Ishikawa (cell line): ENCODE measurements at regions not wholly inside any gene's neighbourhood (a gene's known extent, or its start where the extent isn't known, plus 50 kb on each side); places are given as distances from the start of the nearest gene placed in this dataset.

ENCODE experiments used
- CEBPB ChIP-seq: IDR thresholded peaks from 2 replicates; pipeline ENCODE4 v1.6.1; 2012
- CREB1 ChIP-seq: IDR thresholded peaks from 2 replicates; pipeline ENCODE4 v1.6.1; 2012; ENCODE audit warnings: low read depth
- EGR1 ChIP-seq: IDR thresholded peaks from 2 replicates; pipeline ENCODE4 v1.6.1; 2012
- EP300 ChIP-seq: IDR thresholded peaks from 2 replicates; pipeline ENCODE4 v1.6.1; 2012; ENCODE audit warnings: borderline replicate concordance
- FOXM1 ChIP-seq: IDR thresholded peaks from 2 replicates; pipeline ENCODE4 v1.6.1; 2012; ENCODE audit warnings: low read depth, borderline replicate concordance
- MAX ChIP-seq: IDR thresholded peaks from 2 replicates; pipeline ENCODE4 v1.6.1; 2012
- NFIC ChIP-seq: IDR thresholded peaks from 2 replicates; pipeline ENCODE4 v1.6.1; 2012
- RAD21 ChIP-seq: IDR thresholded peaks from 2 replicates; pipeline ENCODE4 v1.6.1; 2012; ENCODE audit warnings: low read depth
- REST ChIP-seq: IDR thresholded peaks from 2 replicates; pipeline ENCODE4 v1.6.1; 2012; ENCODE audit warnings: low read depth, mild to moderate bottlenecking
- TAF1 ChIP-seq: IDR thresholded peaks from 2 replicates; pipeline ENCODE4 v1.6.1; 2012; ENCODE audit warnings: low read depth, mild to moderate bottlenecking
- TCF12 ChIP-seq: IDR thresholded peaks from 2 replicates; pipeline ENCODE4 v1.6.1; 2012; ENCODE audit warnings: low read depth
- TEAD4 ChIP-seq: IDR thresholded peaks from 2 replicates; pipeline ENCODE4 v1.6.1; 2012
- USF1 ChIP-seq: IDR thresholded peaks from 2 replicates; pipeline ENCODE4 v1.6.1; 2012
- YY1 ChIP-seq: IDR thresholded peaks from 2 replicates; pipeline ENCODE4 v1.6.1; 2012; ENCODE audit warnings: low read depth
- ZBTB7A ChIP-seq: IDR thresholded peaks from 2 replicates; pipeline ENCODE4 v1.6.1; 2012; ENCODE audit warnings: low read depth

- no peak for TF ChIP-seq TEAD4
- no peak for TF ChIP-seq MAX
- TF ChIP-seq CEBPB: no peak
- no peak for TF ChIP-seq USF1
- no peak for TF ChIP-seq ZBTB7A
- no peak for TF ChIP-seq TCF12
- no peak for TF ChIP-seq EGR1
- TF ChIP-seq REST: no peak
- no peak for TF ChIP-seq CREB1
- TF ChIP-seq EP300: no peak
- TF ChIP-seq YY1: no peak
- TF ChIP-seq TAF1: no peak
- no peak for TF ChIP-seq FOXM1
These were observed 361.2 kb downstream of the SUCLA2 start for GRCh38 chr13:47639738-47640447.

- TF ChIP-seq RAD21: no peak
- no peak for TF ChIP-seq YY1
- no peak for TF ChIP-seq EP300
- no peak for TF ChIP-seq USF1
- no peak for TF ChIP-seq ZBTB7A
These were observed 362.4 kb downstream of the SUCLA2 start for GRCh38 chr13:47638627-47639026.

- TF ChIP-seq CEBPB: no peak
- TF ChIP-seq EP300: no peak
- no peak for TF ChIP-seq TCF12
- no peak for TF ChIP-seq FOXM1
- no peak for TF ChIP-seq MAX
- TF ChIP-seq TEAD4: no peak
- no peak for TF ChIP-seq CREB1
- TF ChIP-seq NFIC: no peak
- TF ChIP-seq TAF1: no peak
These were observed 368.8 kb downstream of the SUCLA2 start for GRCh38 chr13:47632311-47632710.

GRCh38 chr13:47628666-47629065, 372.4 kb downstream of the SUCLA2 start:
- TF ChIP-seq CEBPB: no peak
- no peak for TF ChIP-seq ZBTB7A
- no peak for TF ChIP-seq REST
- no peak for TF ChIP-seq USF1
- no peak for TF ChIP-seq TEAD4
- TF ChIP-seq YY1: no peak
- TF ChIP-seq NFIC: no peak

- TF ChIP-seq YY1: no peak
- TF ChIP-seq RAD21: no peak
- no peak for TF ChIP-seq CEBPB
- TF ChIP-seq EP300: no peak
- no peak for TF ChIP-seq CREB1
- no peak for TF ChIP-seq MAX
- no peak for TF ChIP-seq TAF1
These were observed 377.2 kb downstream of the SUCLA2 start for GRCh38 chr13:47623862-47624261.

- TF ChIP-seq MAX (no peak), YY1 (no peak), TAF1 (no peak), TEAD4 (no peak), NFIC (no peak), RAD21 (no peak), FOXM1 (no peak), EP300 (no peak), ZBTB7A (no peak), REST (no peak), USF1 (no peak), CREB1 (no peak), CEBPB (no peak), TCF12 (no peak), EGR1 (no peak)
These were observed 379.1 kb downstream of the SUCLA2 start for GRCh38 chr13:47621931-47622330.
